IPS-20b (cell line): ENCODE measurements at regions not wholly inside any gene's neighbourhood (a gene's known extent, or its start where the extent isn't known, plus 50 kb on each side); places are given as distances from the start of the nearest gene placed in this dataset.

Experiments used
- H3K27ac ChIP-seq: one replicate; pipeline ENCODE4 v1.5.1; 2013; ENCODE audit warnings: low read length
- H3K27me3 ChIP-seq: 2 replicates; pipeline ENCODE4 v1.6.1; 2013; ENCODE audit warnings: mild to moderate bottlenecking, low read length, inconsistent platforms; ENCODE audit not compliant: insufficient read depth
- H3K36me3 ChIP-seq: 2 replicates; pipeline ENCODE4 v1.6.1; 2013; ENCODE audit warnings: low read depth, mild to moderate bottlenecking, inconsistent platforms, low read length, moderate library complexity; ENCODE audit not compliant: insufficient read depth
- H3K4me1 ChIP-seq: 2 replicates; pipeline ENCODE4 v1.6.1; 2013; ENCODE audit warnings: mild to moderate bottlenecking, control low read depth, inconsistent platforms, low read length, moderate library complexity; ENCODE audit not compliant: insufficient read depth
- H3K4me3 ChIP-seq: 2 replicates; pipeline ENCODE4 v1.5.1; 2013; ENCODE audit warnings: mild to moderate bottlenecking, low read length, inconsistent platforms
- H3K9ac ChIP-seq: 2 replicates; pipeline ENCODE4 v1.6.1; 2013; ENCODE audit warnings: low read depth, mild to moderate bottlenecking, inconsistent platforms, low read length, moderate library complexity
- H3K9me3 ChIP-seq: 2 replicates; pipeline ENCODE4 v1.6.1; 2013; ENCODE audit warnings: mild to moderate bottlenecking, low read depth, low read length, inconsistent platforms; ENCODE audit not compliant: insufficient read depth

DNA sequence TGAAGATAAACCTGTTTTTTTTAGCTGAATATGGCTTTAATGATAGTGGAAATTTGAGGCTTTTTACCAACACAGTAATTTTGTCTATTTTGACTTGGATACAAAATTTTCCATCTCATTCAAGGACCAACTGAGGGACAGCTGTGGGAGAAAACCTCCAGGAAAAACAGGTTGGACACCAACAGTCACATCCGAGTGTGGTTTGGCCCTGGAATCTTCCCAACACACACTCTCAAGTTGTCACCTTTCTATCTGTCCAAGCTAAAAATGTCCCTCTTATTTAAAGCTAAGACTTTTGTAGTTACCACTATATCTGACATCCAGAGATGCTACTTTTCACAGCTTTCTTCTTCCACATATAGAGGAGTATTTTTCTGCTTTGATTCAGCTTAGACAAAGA is 404.9 kb downstream of the PCDH7 start:
- no peak overlapping the region for H3K9ac ChIP-seq
- H3K4me1 ChIP-seq = no peaks in the 10 kb centered on the region
- H3K27ac ChIP-seq = no peak overlapping the region
- H3K27me3 ChIP-seq = no peaks in the 10 kb centered on the region
- H3K36me3 ChIP-seq = no peaks in the 10 kb centered on the region
- H3K4me3 ChIP-seq = no peak overlapping the region
- no peaks in the 10 kb centered on the region for H3K9me3 ChIP-seq

DNA sequence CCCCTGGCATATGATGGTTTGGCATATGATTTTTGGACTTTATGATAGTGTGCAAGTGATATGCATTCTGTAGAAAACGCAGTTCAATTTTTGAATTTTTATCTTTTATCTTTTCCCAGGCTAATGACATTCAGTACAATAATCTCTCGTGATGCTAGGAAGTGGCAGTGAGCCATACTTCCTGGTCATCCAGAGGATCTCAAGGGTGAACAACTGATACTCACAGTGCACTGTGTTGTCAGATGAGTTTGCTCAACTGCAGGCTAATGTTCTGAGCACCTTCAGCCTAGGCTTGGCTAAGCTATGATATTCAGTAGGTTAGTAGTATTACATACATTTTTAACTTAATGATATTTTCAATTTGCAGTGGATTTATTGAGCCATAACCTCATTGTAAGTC is 405.3 kb downstream of the PCDH7 start:
- no peaks in the 10 kb centered on the region for H3K27me3 ChIP-seq
- no peak overlapping the region for H3K27ac ChIP-seq
- H3K36me3 ChIP-seq = no peaks in the 10 kb centered on the region
- H3K4me3 ChIP-seq = no peak overlapping the region
- H3K4me1 ChIP-seq = no peaks in the 10 kb centered on the region
- no peaks in the 10 kb centered on the region for H3K9me3 ChIP-seq
- H3K9ac ChIP-seq = no peak overlapping the region

DNA sequence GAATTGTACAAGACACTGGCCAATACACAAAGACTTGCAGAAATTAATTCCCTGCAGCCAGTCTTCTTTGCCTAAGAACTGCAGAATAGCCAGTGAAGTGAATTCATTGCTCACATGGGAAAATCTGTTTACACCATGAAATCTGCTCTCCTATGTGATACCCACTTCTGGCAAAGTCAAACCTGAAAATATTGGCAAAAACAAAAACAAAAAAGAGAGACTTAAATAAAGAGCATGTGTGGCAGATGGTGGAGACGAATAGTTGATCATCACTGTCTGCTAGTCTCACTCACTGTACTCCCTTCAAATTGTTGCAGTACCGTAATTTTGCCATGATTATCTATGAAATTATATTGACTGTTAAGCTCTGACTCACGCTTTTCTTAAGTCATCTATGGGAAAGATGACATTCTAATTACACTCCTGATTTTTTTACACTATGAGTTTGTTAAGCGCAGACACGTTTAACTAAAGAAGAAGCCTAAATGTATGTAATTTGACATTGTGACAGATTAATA is 406.8 kb downstream of the PCDH7 start:
- Histone ChIP-seq H3K27me3 (no peaks in the 10 kb centered on the region), H3K9ac (no peak overlapping the region), H3K4me3 (no peak overlapping the region), H3K27ac (no peak overlapping the region), H3K36me3 (no peaks in the 10 kb centered on the region), H3K4me1 (no peaks in the 10 kb centered on the region; the same call in 1 of the 2 replicates), H3K9me3 (no peaks in the 10 kb centered on the region)

DNA sequence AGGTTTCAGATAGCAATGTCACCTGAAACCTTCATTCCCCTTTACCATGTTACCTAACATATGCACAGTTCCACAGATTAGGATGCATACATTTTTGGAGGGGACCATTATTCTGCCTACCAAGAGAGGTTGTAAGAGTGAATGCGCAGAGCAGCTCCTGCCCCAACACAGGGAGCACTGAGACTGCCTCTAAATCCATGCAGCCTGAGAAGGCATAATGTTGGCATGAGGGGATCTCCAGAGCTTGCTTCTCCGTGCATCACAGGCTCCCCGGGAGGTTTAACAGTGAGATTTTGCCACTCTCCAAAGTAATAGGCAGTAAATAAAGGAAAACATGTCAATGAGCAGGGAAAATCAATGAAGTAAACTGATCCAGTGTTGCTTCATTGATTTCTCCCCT is 410.8 kb downstream of the PCDH7 start:
- Histone ChIP-seq H3K9me3 (no peaks in the 10 kb centered on the region), H3K27ac (no peak overlapping the region), H3K9ac (no peak overlapping the region), H3K4me1 (no peaks in the 10 kb centered on the region; the same call in 1 of the 2 replicates), H3K27me3 (no peaks in the 10 kb centered on the region), H3K4me3 (no peak overlapping the region), H3K36me3 (no peaks in the 10 kb centered on the region)

DNA sequence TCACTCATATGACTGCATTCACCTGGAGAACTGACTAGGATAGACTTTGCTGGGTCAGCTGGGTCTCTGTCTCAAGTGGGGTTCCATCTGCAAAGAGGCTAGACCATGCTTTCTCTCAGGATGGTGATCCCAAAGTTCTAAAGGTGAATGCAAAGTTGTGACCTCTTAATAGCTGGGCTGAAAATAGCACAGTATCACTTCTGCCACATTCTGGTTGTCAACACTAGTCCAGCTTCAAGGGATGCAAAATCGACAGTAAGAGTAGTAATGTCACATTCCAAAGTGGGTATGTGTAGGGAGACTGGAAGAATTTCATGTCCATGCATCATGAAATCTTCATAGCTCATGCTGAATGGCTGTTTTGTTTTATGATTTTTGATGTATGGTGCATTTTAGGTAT is 414.6 kb downstream of the PCDH7 start:
- Histone ChIP-seq H3K4me1 (no peaks in the 10 kb centered on the region; the same call in 1 of the 2 replicates), H3K9me3 (no peaks in the 10 kb centered on the region), H3K9ac (no peak overlapping the region), H3K27ac (no peak overlapping the region), H3K36me3 (no peaks in the 10 kb centered on the region), H3K27me3 (no peaks in the 10 kb centered on the region), H3K4me3 (no peak overlapping the region)

DNA sequence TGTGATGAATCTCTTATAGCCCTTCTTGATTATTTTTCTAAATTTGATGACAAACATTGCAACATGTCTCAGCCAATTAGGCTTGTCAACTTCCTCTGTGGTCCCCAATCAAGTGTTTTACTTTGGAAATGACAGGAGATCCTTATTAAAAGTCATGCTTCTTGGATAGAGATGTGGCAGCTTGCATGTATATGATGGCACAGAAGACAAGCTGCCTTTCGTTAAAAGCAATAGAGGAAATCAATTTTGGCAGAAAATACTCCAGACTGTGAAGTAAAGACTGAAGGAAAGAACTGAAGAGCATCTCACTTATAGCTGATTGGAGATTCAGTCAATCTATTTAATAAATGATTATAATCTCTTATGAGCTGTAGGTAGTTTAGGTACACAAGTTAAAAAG is 419.6 kb downstream of the PCDH7 start:
- Histone ChIP-seq H3K36me3 (no peaks in the 10 kb centered on the region), H3K4me3 (no peak overlapping the region), H3K27me3 (no peaks in the 10 kb centered on the region), H3K9me3 (no peaks in the 10 kb centered on the region), H3K27ac (no peak overlapping the region), H3K4me1 (no peaks in the 10 kb centered on the region), H3K9ac (no peak overlapping the region)

DNA sequence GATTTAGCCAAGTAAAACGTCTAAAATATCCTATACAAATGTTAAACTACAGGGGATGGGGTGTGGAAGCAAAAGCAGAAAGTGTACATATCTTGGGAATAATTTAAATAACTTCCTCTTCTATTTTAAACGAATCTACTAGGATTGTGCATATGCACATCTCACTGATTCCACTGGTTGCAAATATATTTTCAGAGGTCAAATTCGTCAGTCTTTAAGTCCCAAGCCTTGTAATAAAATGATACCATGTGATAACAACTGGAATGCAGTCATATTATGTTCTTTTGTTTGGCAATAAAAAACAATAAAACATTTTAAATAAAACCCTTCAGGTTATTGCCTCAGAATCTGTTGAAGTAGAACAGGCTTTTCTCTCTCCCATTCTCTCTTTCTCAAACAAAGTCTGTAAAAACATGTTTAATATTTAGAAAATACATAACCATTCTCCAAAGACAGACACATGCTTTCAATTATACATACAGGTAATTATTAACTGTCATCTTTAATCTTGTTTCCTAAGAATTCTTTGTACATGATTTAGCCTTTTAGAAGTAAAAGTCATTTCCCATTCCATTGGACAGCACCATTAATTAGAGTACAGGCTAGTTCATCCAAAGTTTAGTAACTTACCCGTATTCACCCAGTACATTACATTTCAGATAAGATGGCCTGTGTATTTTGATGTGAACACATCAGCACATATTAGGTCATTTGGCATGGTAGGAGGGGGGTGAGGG is 421.1 kb downstream of the PCDH7 start:
- Histone ChIP-seq H3K4me3 (no peak overlapping the region), H3K4me1 (0 out of 2 replicates have a peak, but pooled peaks cover under 1% of the 10 kb centered on the region), H3K27me3 (no peaks in the 10 kb centered on the region), H3K9ac (no peak overlapping the region), H3K9me3 (no peaks in the 10 kb centered on the region), H3K27ac (no peak overlapping the region), H3K36me3 (no peaks in the 10 kb centered on the region)

DNA sequence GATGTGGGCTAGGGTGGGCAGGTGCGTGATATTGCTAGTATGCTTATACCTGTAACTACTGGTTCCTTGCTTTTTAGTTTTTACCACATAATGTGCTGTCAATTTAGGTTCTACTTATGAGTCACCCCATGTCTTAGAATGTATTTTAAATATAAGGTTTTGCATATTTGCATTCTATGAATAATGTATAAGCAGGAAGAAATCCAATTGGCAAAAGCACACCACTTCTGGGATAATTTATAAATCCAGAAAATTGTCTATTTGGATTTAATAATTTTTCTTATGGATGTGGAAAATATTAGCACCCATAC is 421.6 kb downstream of the PCDH7 start:
- no peaks in the 10 kb centered on the region for H3K27me3 ChIP-seq
- 0 out of 2 replicates have a peak, but pooled peaks cover 4% of the 10 kb centered on the region for H3K4me1 ChIP-seq

DNA sequence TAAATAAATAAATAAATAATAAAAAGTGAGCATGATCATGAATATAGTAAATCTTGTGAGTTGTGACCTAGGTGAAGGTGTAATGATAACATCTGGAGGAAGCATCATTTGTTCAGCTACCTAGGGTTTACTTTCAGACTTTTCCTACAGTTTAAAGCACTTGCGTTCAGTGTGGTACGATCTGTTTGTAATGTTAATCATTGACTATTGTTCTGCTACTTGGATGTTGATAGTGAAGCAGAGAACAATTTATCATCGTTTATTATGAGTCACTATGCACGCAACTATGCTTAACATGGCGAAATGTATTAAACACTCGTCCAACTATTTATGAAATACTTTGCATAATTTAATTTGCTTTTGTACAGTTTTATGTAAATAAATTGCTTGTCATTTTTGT is 426.2 kb downstream of the PCDH7 start:
- peaks cover 9% of the 10 kb centered on the region; the same call in 1 of the 2 replicates for H3K4me1 ChIP-seq
- no peaks in the 10 kb centered on the region for H3K36me3 ChIP-seq
- H3K27ac ChIP-seq = no peak overlapping the region
- no peaks in the 10 kb centered on the region for H3K9me3 ChIP-seq
- H3K4me3 ChIP-seq = no peak overlapping the region
- H3K27me3 ChIP-seq = no peaks in the 10 kb centered on the region
- no peak overlapping the region for H3K9ac ChIP-seq

More for the DNA sequence above, 421.6 kb downstream of the PCDH7 start:
- H3K9ac ChIP-seq = no peak overlapping the region
- no peaks in the 10 kb centered on the region for H3K9me3 ChIP-seq
- no peak overlapping the region for H3K27ac ChIP-seq
- no peaks in the 10 kb centered on the region for H3K36me3 ChIP-seq
- H3K4me3 ChIP-seq = no peak overlapping the region

DNA sequence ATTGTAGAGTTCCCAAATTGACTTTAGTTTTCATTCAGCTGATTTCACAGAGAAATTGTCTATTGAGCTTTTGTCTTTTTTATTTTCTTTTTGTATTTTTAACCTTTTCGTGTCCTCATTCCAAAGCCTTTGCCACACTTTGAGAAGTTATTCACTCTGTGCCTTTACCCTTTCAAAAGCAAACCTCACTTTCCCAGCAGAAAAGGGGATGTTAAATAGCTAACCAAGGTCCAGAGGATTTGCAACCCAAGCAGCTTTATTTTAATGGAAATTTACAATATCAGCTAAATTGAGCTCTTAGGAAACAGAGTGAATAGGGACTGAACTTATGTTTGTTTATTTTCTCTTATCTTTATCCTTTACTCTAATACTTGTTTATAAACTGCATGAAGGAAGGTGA is 428.8 kb downstream of the PCDH7 start:
- no peak overlapping the region; the same call in 1 of the 2 replicates for H3K4me3 ChIP-seq
- no peak overlapping the region for H3K27ac ChIP-seq
- H3K27me3 ChIP-seq = no peaks in the 10 kb centered on the region

DNA sequence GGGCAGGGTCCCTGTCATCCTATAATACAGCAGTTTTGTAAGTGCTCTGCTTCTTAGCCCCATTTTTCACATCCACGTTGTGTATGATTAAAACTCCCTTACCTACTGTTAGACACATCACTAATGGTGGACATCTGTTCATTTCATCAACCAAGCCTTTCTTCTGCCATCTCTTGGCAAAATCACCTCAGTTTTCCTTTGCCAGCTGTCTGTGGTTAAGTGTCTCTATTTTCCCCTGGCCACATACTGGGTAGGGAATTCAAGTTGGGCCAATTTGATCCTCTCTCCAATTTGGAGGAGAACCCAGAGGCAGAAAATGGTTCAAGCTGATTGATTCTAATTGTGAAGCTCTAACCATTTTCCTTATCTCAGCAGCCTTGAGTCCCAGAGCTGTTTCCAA is 436.1 kb downstream of the PCDH7 start:
- Histone ChIP-seq H3K36me3 (no peaks in the 10 kb centered on the region), H3K27me3 (no peaks in the 10 kb centered on the region), H3K4me1 (no peaks in the 10 kb centered on the region; the same call in 1 of the 2 replicates), H3K9me3 (no peaks in the 10 kb centered on the region), H3K4me3 (no peak overlapping the region), H3K27ac (no peak overlapping the region), H3K9ac (no peak overlapping the region)

More for the DNA sequence above, 428.8 kb downstream of the PCDH7 start:
- H3K4me1 ChIP-seq = peaks cover 9% of the 10 kb centered on the region; the same call in 1 of the 2 replicates
- H3K9me3 ChIP-seq = no peaks in the 10 kb centered on the region
- no peak overlapping the region for H3K9ac ChIP-seq
- H3K36me3 ChIP-seq = no peaks in the 10 kb centered on the region

DNA sequence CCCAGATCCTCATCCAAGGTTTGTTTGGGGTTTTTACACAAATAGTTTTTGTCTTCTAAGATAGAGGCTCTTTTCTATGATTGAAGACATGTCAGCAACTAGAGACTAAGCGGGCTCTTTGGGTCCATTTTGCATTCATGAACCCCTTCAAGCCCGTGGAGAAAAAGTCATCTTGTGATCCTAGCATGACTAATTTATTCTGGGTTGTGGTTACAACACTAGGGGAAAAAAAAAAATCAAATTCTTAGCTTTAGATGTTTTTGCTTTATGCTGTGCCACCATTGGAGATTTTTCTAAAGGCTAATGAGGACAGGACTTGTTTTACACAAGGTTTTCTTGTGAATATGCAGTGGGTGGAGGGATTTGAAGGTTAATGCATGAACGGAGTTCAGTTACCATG is 440.0 kb downstream of the PCDH7 start:
- H3K36me3 ChIP-seq = no peaks in the 10 kb centered on the region
- H3K27ac ChIP-seq = no peak overlapping the region

More for the DNA sequence above, 440.0 kb downstream of the PCDH7 start:
- Histone ChIP-seq H3K27me3 (no peaks in the 10 kb centered on the region), H3K9me3 (no peaks in the 10 kb centered on the region), H3K4me1 (no peaks in the 10 kb centered on the region; the same call in 1 of the 2 replicates), H3K4me3 (no peak overlapping the region), H3K9ac (no peak overlapping the region)
